ENCODE measurements at regions not wholly inside any gene's neighbourhood (a gene's known extent, or its start where the extent isn't known, plus 50 kb on each side); places are given as distances from the start of the nearest gene placed in this dataset.

- TF ChIP-seq GATA2 (IDR thresholded peaks at IDR 0.05; ENCODE audit: low read depth, low read length) (no peak), GATA3 (IDR thresholded peaks at IDR 0.05; ENCODE audit: low read depth, low read length) (no peak)
Measured at GRCh38 chr5:14063691-14064090, 79.5 kb upstream of the TRIO start.

- no peak for TF ChIP-seq GATA3 (IDR thresholded peaks at IDR 0.05; ENCODE audit: low read depth, low read length)
- TF ChIP-seq GATA2 (IDR thresholded peaks at IDR 0.05; ENCODE audit: low read depth, low read length): no peak
Measured at GRCh38 chr5:14063138-14063537, 80.0 kb upstream of the TRIO start.

GRCh38 chr5:14062178-14062577, 81.0 kb upstream of the TRIO start:
- TF ChIP-seq GATA2 (IDR thresholded peaks at IDR 0.05; ENCODE audit: low read depth, low read length) (no peak), GATA3 (IDR thresholded peaks at IDR 0.05; ENCODE audit: low read depth, low read length) (no peak)

GRCh38 chr5:14061106-14061505, 82.0 kb upstream of the TRIO start:
- no peak for TF ChIP-seq GATA3 (IDR thresholded peaks at IDR 0.05; ENCODE audit: low read depth, low read length)
- no peak for TF ChIP-seq GATA2 (IDR thresholded peaks at IDR 0.05; ENCODE audit: low read depth, low read length)

GRCh38 chr5:14060218-14060617, 82.9 kb upstream of the TRIO start:
- no peak for TF ChIP-seq GATA3 (IDR thresholded peaks at IDR 0.05; ENCODE audit: low read depth, low read length)
- TF ChIP-seq GATA2 (IDR thresholded peaks at IDR 0.05; ENCODE audit: low read depth, low read length): no peak

GRCh38 chr5:14059810-14060209, 83.3 kb upstream of the TRIO start:
- TF ChIP-seq GATA3 (IDR thresholded peaks at IDR 0.05; ENCODE audit: low read depth, low read length) (no peak), GATA2 (IDR thresholded peaks at IDR 0.05; ENCODE audit: low read depth, low read length) (no peak)

- TF ChIP-seq GATA3 (IDR thresholded peaks at IDR 0.05; ENCODE audit: low read depth, low read length) (no peak), GATA2 (IDR thresholded peaks at IDR 0.05; ENCODE audit: low read depth, low read length) (no peak)
Measured at GRCh38 chr5:14057289-14057688, 85.9 kb upstream of the TRIO start.

GRCh38 chr5:14056039-14056438, 87.1 kb upstream of the TRIO start:
- TF ChIP-seq GATA2 (IDR thresholded peaks at IDR 0.05; ENCODE audit: low read depth, low read length) (no peak), GATA3 (IDR thresholded peaks at IDR 0.05; ENCODE audit: low read depth, low read length) (no peak)

GRCh38 chr5:14054965-14055963, 87.9 kb upstream of the TRIO start:
- TF ChIP-seq GATA2 (IDR thresholded peaks at IDR 0.05; ENCODE audit: low read depth, low read length): no peak
- TF ChIP-seq GATA3 (IDR thresholded peaks at IDR 0.05; ENCODE audit: low read depth, low read length): no peak

- TF ChIP-seq GATA3 (IDR thresholded peaks at IDR 0.05; ENCODE audit: low read depth, low read length) (no peak), GATA2 (IDR thresholded peaks at IDR 0.05; ENCODE audit: low read depth, low read length) (no peak)
Measured at GRCh38 chr5:14054111-14054854, 88.9 kb upstream of the TRIO start.

GRCh38 chr5:14050821-14051220, 92.3 kb upstream of the TRIO start:
- TF ChIP-seq GATA2 (IDR thresholded peaks at IDR 0.05; ENCODE audit: low read depth, low read length): no peak
- no peak for TF ChIP-seq GATA3 (IDR thresholded peaks at IDR 0.05; ENCODE audit: low read depth, low read length)

- no peak for TF ChIP-seq GATA2 (IDR thresholded peaks at IDR 0.05; ENCODE audit: low read depth, low read length)
Measured at GRCh38 chr5:14048434-14048833, 94.7 kb upstream of the TRIO start.

- TF ChIP-seq GATA2 (IDR thresholded peaks at IDR 0.05; ENCODE audit: low read depth, low read length): no peak
- TF ChIP-seq GATA3 (IDR thresholded peaks at IDR 0.05; ENCODE audit: low read depth, low read length): no peak
Measured at GRCh38 chr5:14041528-14042192, 97.2 kb upstream of the DNAH5 start.

- TF ChIP-seq GATA3 (IDR thresholded peaks at IDR 0.05; ENCODE audit: low read depth, low read length) (no peak), GATA2 (IDR thresholded peaks at IDR 0.05; ENCODE audit: low read depth, low read length) (no peak)
Measured at GRCh38 chr5:14040542-14040941, 96.1 kb upstream of the DNAH5 start.

Data from SH-SY5Y (cell line).